GM11168 (cell line): ENCODE measurements at regions not wholly inside any gene's neighbourhood (a gene's known extent, or its start where the extent isn't known, plus 50 kb on each side); places are given as distances from the start of the nearest gene placed in this dataset.

ENCODE experiments used
- in situ Hi-C: fragments of 300-500 bp; cut with MboI; formaldehyde crosslinking; loops from one replicate; pipeline ENCODE4 v1.12.0; 2022; ENCODE audit warnings: low sequenced_read_pairs; ENCODE audit not compliant: unreplicated experiment

- in situ Hi-C loops, result no loop called here
These were observed 143.4 kb upstream of the CDH6 start for GRCh38 chr5:31049936-31050704.

DNA sequence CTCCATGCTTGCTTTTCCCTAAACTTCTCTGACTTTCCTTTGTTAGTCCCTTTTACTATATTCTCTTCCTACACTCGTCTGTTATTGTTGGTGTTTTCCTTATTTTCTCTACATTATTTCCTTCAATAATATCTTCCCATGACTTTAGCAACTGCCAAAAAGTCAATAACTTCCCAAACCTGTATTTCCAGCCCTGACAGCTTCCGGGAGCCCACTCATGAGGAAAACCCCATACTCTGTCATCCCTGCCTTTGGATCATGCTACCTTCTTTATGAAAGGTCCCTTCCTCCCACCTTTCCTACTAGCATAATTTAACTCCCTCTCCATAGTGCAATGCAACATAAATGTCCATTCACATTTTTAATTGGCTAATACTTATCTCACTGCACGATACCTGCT is 144.0 kb upstream of the CDH6 start:
- in situ Hi-C loops, result no loop called here

GRCh38 chr5:31048282-31049270 is 144.9 kb upstream of the CDH6 start:
- in situ Hi-C loops, result no loop called here

- in situ Hi-C loops, result no loop called here
These were observed 145.9 kb upstream of the CDH6 start for GRCh38 chr5:31047621-31048020.

- in situ Hi-C loops, result no loop called here
These were observed 146.5 kb upstream of the CDH6 start for GRCh38 chr5:31047007-31047406.

- in situ Hi-C loops, result no loop called here
These were observed 157.1 kb upstream of the CDH6 start for GRCh38 chr5:31036411-31036810.

DNA sequence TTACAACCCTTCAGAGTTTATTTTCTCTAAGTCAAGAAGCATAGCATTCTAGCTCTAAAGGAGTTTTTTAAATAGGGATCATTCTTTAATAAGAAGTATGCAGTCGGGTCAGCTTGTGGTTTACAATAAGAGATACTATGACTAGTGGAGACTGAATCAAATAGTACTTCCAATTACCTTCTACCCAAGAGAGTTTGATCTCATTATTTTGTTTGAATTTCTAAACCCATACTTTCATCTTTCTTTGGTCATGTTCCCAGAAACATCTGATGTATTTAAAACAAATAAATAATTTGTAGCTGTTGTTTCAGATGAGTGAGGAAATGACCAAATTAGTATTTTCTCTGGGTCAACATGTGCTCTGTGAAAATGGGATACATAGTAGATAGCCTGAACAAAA is 160.2 kb upstream of the CDH6 start:
- in situ Hi-C loops, result no loop called here

- in situ Hi-C loops, result no loop called here
These were observed 163.6 kb upstream of the CDH6 start for GRCh38 chr5:31029925-31030324.

GRCh38 chr5:31027721-31028120 is 165.8 kb upstream of the CDH6 start:
- in situ Hi-C loops, result no loop called here

GRCh38 chr5:31023105-31023504 is 170.4 kb upstream of the CDH6 start:
- in situ Hi-C loops, result no loop called here

DNA sequence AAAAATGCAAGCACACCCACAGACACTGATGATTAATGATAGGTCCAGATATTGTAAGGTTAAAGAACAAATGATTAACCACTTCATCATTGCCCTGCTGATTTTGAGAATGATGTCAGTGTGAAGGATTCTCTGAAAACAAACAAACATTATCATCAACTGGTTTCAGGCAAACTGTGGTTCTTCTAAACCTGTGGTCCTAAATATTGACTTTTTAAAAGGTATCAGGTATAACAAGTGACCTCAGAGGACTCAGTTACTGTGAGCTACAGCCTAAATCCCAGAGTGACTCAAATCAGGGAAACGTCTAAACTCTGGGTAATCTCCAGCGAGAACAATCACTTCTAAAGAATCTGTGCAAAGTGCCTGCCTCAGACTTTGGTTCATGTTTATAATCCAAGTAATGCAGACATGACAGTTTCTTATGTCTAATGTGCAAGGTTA is 172.3 kb upstream of the CDH6 start:
- in situ Hi-C loops, result no loop called here

- in situ Hi-C loops, result no loop called here
These were observed 185.3 kb upstream of the CDH6 start for GRCh38 chr5:31008231-31008630.

GRCh38 chr5:31007672-31008071 is 185.8 kb upstream of the CDH6 start:
- in situ Hi-C loops, result no loop called here

GRCh38 chr5:31000287-31000686 is 193.2 kb upstream of the CDH6 start:
- in situ Hi-C loops, result no loop called here

- in situ Hi-C loops, result no loop called here
These were observed 195.8 kb upstream of the CDH6 start for GRCh38 chr5:30997681-30998080.

DNA sequence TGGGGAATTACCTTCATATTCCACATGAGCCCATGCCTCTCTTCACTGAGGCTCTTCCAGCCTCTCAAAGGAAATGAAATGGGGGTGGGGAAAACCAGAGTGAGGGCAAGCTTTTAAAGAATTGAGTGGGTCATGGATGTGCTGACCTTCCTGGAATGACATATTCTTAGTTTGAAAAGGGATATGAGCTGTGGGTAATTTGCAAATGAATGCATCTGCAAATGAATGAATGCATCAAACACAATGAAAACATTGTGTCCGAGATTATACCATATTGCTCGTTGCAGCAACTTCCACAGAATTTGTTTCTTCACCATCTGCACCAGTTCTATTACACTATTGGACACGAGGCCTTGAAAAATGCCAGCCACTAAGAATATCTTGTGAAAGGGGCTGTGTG is 198.6 kb upstream of the CDH6 start:
- in situ Hi-C loops, result no loop called here

DNA sequence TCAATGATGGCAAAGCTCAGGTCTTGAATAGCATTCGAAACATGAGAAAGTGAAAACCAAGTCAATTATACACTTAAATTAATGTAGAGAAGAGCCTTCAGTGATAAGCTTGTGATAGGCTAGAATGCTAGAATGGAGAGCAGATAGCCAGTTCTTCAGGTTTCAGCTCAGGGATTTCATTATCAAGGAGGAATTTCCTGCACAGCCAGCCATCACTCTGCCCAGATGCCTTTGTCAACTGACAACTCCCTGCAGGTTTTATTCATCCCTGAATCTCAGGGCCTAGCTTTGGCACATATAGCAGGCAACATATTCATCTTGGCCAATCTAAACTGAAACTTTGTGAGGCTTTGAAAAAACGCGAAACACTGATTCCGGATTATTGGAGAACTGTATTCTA is 199.3 kb upstream of the CDH6 start:
- in situ Hi-C loops, result no loop called here

DNA sequence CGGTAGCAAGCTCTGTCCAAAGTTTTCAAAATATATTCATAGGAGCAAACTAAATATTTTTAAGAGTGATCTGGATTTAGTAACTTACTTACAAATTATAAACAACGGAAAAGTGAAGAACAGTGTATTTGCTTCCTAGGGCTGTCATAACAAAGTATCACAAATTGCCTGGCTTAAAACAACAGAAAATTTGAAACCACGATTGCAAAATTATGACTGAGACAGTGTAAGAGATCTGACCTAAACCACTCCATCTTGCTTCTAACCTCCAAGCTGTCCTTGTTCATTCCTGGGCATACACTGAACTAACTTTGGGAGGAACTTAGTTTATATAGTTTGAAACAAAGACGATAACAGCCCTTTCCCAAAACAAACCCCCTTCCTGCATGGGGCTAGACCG is 202.0 kb upstream of the CDH6 start:
- in situ Hi-C loops, result no loop called here

GRCh38 chr5:30981576-30981975 is 211.9 kb upstream of the CDH6 start:
- in situ Hi-C loops, result no loop called here

DNA sequence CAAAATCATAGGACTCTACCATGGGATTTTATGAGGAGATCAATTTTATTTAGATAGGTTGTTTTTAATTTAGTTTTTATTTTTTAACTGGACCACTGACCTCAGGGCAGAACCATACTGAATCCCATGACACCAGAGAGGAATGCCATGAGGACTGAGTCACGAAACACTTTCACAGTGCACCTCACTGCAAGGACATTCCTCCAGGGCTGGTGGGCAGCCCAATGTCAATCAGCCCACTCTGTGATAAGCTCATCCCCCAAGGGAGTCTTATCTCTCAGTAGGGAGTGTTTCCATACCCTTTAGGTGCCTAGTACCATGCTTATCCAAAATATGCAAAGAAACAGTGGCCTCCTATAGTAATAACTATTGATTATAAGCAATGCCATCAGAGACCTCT is 224.5 kb upstream of the CDH6 start:
- in situ Hi-C loops, result no loop called here

- in situ Hi-C loops, result no loop called here
These were observed 233.4 kb upstream of the CDH6 start for GRCh38 chr5:30960036-30960435.
